GM12875 (cell line): ENCODE measurements at regions not wholly inside any gene's neighbourhood (a gene's known extent, or its start where the extent isn't known, plus 50 kb on each side); places are given as distances from the start of the nearest gene placed in this dataset.

ENCODE experiments used
- H3K4me3 ChIP-seq: one replicate; pipeline ENCODE4 v1.5.1; 2011; ENCODE audit warnings: low read depth, low read length, control low read depth
- CTCF ChIP-seq: IDR thresholded peaks from 2 replicates; pipeline ENCODE4 v1.5.1; 2011; ENCODE audit warnings: low read depth, mild to moderate bottlenecking, control low read depth, inconsistent platforms, low read length, moderate library complexity, borderline replicate concordance; ENCODE audit not compliant: insufficient read depth

- no peak overlapping the region for H3K4me3 ChIP-seq
- TF ChIP-seq CTCF: no peak
These were observed 280.6 kb downstream of the CALCRL start for GRCh38 chr2:187167491-187167890.

GRCh38 chr2:187165936-187166610, 282.0 kb downstream of the CALCRL start:
- no peak for TF ChIP-seq CTCF
- no peak overlapping the region for H3K4me3 ChIP-seq

- no peak for TF ChIP-seq CTCF
- no peak overlapping the region for H3K4me3 ChIP-seq
These were observed 289.6 kb downstream of the CALCRL start for GRCh38 chr2:187158452-187158851.

- H3K4me3 ChIP-seq: no peak overlapping the region
- no peak for TF ChIP-seq CTCF
These were observed 291.0 kb downstream of the CALCRL start for GRCh38 chr2:187157046-187157445.

- no peak for TF ChIP-seq CTCF
- H3K4me3 ChIP-seq: no peak overlapping the region
These were observed 292.6 kb downstream of the CALCRL start for GRCh38 chr2:187155476-187155875.

GRCh38 chr2:187150670-187151069, 297.4 kb downstream of the CALCRL start:
- H3K4me3 ChIP-seq: no peak overlapping the region
- no peak for TF ChIP-seq CTCF

GRCh38 chr2:187148059-187148714, 299.2 kb upstream of the ZSWIM2 start:
- no peak for TF ChIP-seq CTCF
- H3K4me3 ChIP-seq: no peak overlapping the region
